SK-N-MC (cell line): ENCODE measurements at regions not wholly inside any gene's neighbourhood (a gene's known extent, or its start where the extent isn't known, plus 50 kb on each side); places are given as distances from the start of the nearest gene placed in this dataset.
A peak's percentile ranks its signal among the peaks of the same experiment; 100 is the strongest.

Source experiments
- DNase-seq: peaks from one replicate; pipeline ENCODE4 v3.0.0-alpha.2; 2011; ENCODE audit warnings: low read depth, low spot score
- H3K27ac ChIP-seq: fragments of 200-600 bp; sonication (generic); 2 replicates; pipeline ENCODE4 v1.5.1; 2016; ENCODE audit warnings: mixed run types
- H3K36me3 ChIP-seq: fragments of 200-600 bp; sonication (generic); 2 replicates; pipeline ENCODE4 v1.6.1; 2017; ENCODE audit warnings: antibody characterized with exemption, low read length, mixed read lengths; ENCODE audit not compliant: insufficient read depth
- H3K4me3 ChIP-seq: fragments of 200-600 bp; sonication (generic); 2 replicates; pipeline ENCODE4 v1.5.1; 2016
- H3K9ac ChIP-seq: fragments of 200-600 bp; sonication (generic); 2 replicates; pipeline ENCODE4 v1.8.0; 2017; ENCODE audit warnings: mixed run types, mixed read lengths; ENCODE audit not compliant: insufficient read length
- H3K9me3 ChIP-seq: fragments of 200-600 bp; sonication (generic); 2 replicates; pipeline ENCODE4 v1.6.1; 2017; ENCODE audit warnings: low read depth, mild to moderate bottlenecking, antibody characterized with exemption, low read length, moderate library complexity, mixed read lengths
- EZH2 ChIP-seq: fragments of 200-600 bp; sonication (generic); IDR thresholded peaks from one replicate; pipeline ENCODE4 v1.6.1; 2017; ENCODE audit warnings: antibody characterized with exemption
- FOXP2 ChIP-seq: optimal IDR thresholded peaks from 2 replicates; pipeline ENCODE3; 2011; ENCODE audit warnings: mild to moderate bottlenecking, moderate library complexity; ENCODE audit not compliant: insufficient read depth; ENCODE audit errors: extremely low read length, control extremely low read depth
- POLR2AphosphoS5 ChIP-seq: IDR thresholded peaks from 2 replicates; pipeline ENCODE4 v1.6.1; 2012; ENCODE audit warnings: mild to moderate bottlenecking, low read depth, low read length, borderline replicate concordance

GRCh38 chr13:60707878-60708277 lies 310.9 kb downstream of the TDRD3 start:
- Histone ChIP-seq H3K9ac (no peak overlapping the region), H3K27ac (no peak overlapping the region), H3K4me3 (no peak overlapping the region), H3K36me3 (no peaks in the 10 kb centered on the region), H3K9me3 (no peaks in the 10 kb centered on the region)
- TF ChIP-seq EZH2: no peak
- no peak for TF ChIP-seq FOXP2
- TF ChIP-seq POLR2AphosphoS5: no peak
- no peak for DNase-seq

- Histone ChIP-seq H3K9me3 (no peaks in the 10 kb centered on the region), H3K36me3 (no peaks in the 10 kb centered on the region), H3K27ac (no peak overlapping the region), H3K4me3 (no peak overlapping the region), H3K9ac (no peak overlapping the region)
- no peak for DNase-seq
- no peak for TF ChIP-seq FOXP2
- TF ChIP-seq POLR2AphosphoS5: no peak
- no peak for TF ChIP-seq EZH2
Measured at GRCh38 chr13:60701895-60702294, 304.9 kb downstream of the TDRD3 start.

DNA sequence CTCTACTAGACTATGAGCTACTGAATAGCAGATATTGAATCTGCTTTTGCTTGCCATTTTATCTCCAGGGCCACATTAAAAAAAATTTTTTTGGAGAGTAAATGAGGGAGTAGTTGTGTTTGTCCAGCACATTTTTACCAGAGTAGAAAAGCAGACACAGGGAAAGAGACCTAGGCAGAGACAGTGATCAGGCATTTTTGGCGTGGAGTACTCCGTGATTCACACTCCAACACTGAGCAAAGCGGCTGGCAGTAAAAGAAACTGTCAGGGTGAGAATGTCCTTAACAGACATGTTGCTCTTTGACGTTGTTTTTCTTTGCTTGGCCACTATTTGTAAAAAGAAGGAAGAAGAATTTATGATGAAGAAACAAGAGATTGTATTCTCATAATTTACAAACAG lies 304.0 kb downstream of the TDRD3 start:
- Histone ChIP-seq H3K36me3 (no peaks in the 10 kb centered on the region), H3K27ac (no peak overlapping the region), H3K9me3 (no peaks in the 10 kb centered on the region), H3K4me3 (no peak overlapping the region), H3K9ac (no peak overlapping the region)
- TF ChIP-seq EZH2: no peak
- TF ChIP-seq FOXP2: no peak
- TF ChIP-seq POLR2AphosphoS5: no peak
- DNase-seq: no peak

DNA sequence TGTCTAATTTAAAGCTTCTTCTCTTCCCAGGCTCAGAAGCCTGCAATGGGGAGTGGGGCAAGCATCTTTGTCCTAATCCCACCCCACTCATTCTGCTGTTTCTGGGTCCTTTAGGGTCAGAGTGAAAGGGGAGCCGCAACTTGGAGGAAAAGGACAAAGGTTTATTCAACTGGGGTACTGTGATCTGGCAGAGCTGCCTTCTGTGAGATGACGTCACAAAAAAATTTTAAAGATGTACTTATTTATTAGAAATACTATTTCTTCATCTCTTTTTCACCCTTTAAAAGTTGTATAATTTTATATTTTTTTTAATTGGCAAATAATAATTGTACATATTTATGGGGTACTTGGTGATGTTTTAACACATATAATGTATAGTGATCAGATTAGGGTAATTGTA lies 302.6 kb downstream of the TDRD3 start:
- Histone ChIP-seq H3K9ac (no peak overlapping the region), H3K9me3 (no peaks in the 10 kb centered on the region), H3K36me3 (no peaks in the 10 kb centered on the region), H3K4me3 (no peak overlapping the region), H3K27ac (no peak overlapping the region; the same call in 1 of the 2 replicates)
- no peak for DNase-seq
- TF ChIP-seq EZH2: no peak
- TF ChIP-seq POLR2AphosphoS5: no peak
- TF ChIP-seq FOXP2: no peak

DNA sequence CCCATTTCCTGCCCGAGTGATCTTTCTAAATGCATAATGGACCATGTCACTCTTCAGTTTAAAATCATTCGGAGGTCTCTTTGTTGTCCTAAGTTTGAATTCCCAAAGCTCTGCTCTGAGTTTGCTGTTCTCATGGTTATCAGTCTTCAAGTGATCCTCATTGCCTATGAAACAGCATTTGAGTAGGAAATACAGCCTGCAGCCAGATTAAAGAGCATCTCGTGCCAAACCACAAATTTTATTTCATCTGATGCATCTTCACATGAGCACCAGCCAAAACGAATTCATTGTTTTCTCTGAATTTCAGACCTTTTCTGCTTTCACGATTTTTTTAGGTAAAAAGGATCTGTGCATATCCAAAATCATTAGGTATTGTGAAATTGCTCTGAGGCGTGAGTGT lies 299.6 kb downstream of the TDRD3 start:
- Histone ChIP-seq H3K27ac (no peak overlapping the region), H3K4me3 (peak overlapping the region; percentile 28), H3K9me3 (no peaks in the 10 kb centered on the region), H3K36me3 (no peaks in the 10 kb centered on the region), H3K9ac (no peak overlapping the region)
- DNase-seq: peak; percentile 78
- TF ChIP-seq EZH2: no peak

GRCh38 chr13:60691268-60691667 lies 294.2 kb downstream of the TDRD3 start:
- no peak overlapping the region for H3K27ac ChIP-seq
- DNase-seq: no peak
- TF ChIP-seq FOXP2 (no peak), POLR2AphosphoS5 (no peak), EZH2 (no peak)
- no peaks in the 10 kb centered on the region for H3K9me3 ChIP-seq
- H3K9ac ChIP-seq: no peak overlapping the region
- no peaks in the 10 kb centered on the region for H3K36me3 ChIP-seq
- H3K4me3 ChIP-seq: no peak overlapping the region

DNA sequence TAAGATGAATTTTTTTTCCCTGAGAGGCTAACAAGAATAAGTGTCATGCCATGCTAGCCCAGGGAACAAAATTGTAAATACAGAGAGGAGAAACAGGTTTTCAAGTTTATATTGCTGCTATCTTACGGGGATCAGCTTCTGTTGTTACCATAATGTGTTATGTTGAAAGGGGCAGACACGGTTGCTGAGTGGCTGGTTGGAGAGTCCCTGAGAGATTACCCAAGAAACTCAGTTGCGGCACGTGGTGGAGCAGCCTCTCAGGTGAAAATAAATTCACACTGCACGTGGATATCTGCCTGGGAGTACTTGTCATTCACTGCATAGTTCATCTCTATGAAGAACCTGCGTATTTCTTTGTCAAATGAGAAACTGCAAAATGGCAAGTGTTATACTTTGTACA lies 293.6 kb downstream of the TDRD3 start:
- Histone ChIP-seq H3K9ac (no peak overlapping the region), H3K4me3 (no peak overlapping the region), H3K9me3 (no peaks in the 10 kb centered on the region), H3K36me3 (no peaks in the 10 kb centered on the region), H3K27ac (no peak overlapping the region)
- no peak for TF ChIP-seq POLR2AphosphoS5
- TF ChIP-seq FOXP2: no peak
- TF ChIP-seq EZH2: no peak
- no peak for DNase-seq

DNA sequence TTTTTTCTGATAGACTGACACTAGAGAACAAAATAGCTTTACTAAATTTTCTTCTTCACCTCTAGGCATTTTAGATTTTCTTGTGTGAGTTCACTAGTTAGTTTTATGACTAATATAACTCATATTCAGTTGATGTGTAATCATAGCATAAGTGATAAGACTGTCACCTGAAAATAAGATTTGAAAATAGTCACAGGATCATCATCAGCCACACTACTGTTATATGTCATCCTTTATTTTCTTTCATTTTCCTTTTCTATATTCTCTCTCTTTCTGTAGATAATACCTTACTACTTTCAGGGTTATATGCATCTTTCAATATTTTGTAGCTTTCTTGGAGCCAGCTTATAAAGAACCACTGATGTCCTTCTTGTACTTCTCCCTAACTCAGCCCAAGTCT lies 292.6 kb downstream of the TDRD3 start:
- no peaks in the 10 kb centered on the region for H3K9me3 ChIP-seq
- H3K9ac ChIP-seq: no peak overlapping the region
- DNase-seq: no peak
- no peak overlapping the region for H3K27ac ChIP-seq
- H3K36me3 ChIP-seq: no peaks in the 10 kb centered on the region
- TF ChIP-seq FOXP2: no peak
- TF ChIP-seq EZH2: no peak
- TF ChIP-seq POLR2AphosphoS5: no peak
- H3K4me3 ChIP-seq: no peak overlapping the region

DNA sequence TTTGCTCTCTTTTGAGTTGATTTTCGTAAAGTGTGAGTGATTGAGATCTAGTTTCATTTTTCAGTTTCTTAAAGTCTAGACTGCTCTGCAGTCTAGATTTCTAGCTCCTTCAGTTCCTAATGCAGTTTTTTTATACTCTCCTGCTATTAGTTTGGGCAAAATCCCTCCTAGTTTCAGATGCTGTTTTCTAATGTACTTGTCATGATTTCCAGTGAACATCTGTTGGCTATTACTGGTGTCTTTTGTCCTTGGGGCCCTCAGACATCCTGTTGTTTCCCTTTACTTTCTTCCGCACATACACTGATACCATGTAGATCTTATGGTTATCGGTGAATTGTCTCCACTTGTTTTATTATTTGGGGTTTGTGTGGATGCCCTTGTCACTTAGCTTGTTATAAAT lies 292.1 kb downstream of the TDRD3 start:
- TF ChIP-seq FOXP2 (no peak), EZH2 (no peak), POLR2AphosphoS5 (no peak)
- Histone ChIP-seq H3K4me3 (no peak overlapping the region), H3K9ac (peak overlapping the region; percentile 35), H3K36me3 (no peaks in the 10 kb centered on the region), H3K27ac (no peak overlapping the region), H3K9me3 (no peaks in the 10 kb centered on the region)
- DNase-seq: no peak
